ENCODE measurements at regions not wholly inside any gene's neighbourhood (a gene's known extent, or its start where the extent isn't known, plus 50 kb on each side); places are given as distances from the start of the nearest gene placed in this dataset.
"Not testable (repeated sequence)": the region's sequence is repeated elsewhere in the genome, so short reads cannot be mapped to it uniquely, and the experiment has no call there.

GRCh38 chr2:109692013-109692743 is 78.0 kb downstream of the SOWAHC start:
- Histone ChIP-seq H3K4me2 (ENCODE audit: low read depth, low read length) (no peak overlapping the region), H3K36me3 (replicated peaks; ENCODE audit: insufficient read depth, low read length) (no peaks in the 10 kb centered on the region), H3F3A (ENCODE audit: insufficient read depth, low read length) (no peaks in the 10 kb centered on the region), H3K4me3 (ENCODE audit: low read length) (no peak overlapping the region), H3K27ac (ENCODE audit: low read length) (no peak overlapping the region), H4K20me1 (ENCODE audit: insufficient read depth, low read length) (no peaks in the 10 kb centered on the region), H3K9ac (ENCODE audit: low read length) (no peak overlapping the region), H3K9me3 (replicated peaks; ENCODE audit: insufficient read depth, low read length) (no peaks in the 10 kb centered on the region), H3K27me3 (replicated peaks; ENCODE audit: insufficient read depth, low read length) (no peaks in the 10 kb centered on the region), H3K9me2 (replicated peaks; ENCODE audit: insufficient read depth, low read length) (no peaks in the 10 kb centered on the region), H3K79me2 (ENCODE audit: low read length) (no peaks in the 10 kb centered on the region), H3K4me1 (ENCODE audit: low read length) (no peaks in the 10 kb centered on the region), H2AFZ (ENCODE audit: low read length) (no peak overlapping the region)
- TF ChIP-seq EZH2 (optimal IDR thresholded peaks at IDR 0.05; ENCODE audit: low read depth, low read length): no peak
- no peak for TF ChIP-seq CTCF (IDR thresholded peaks at IDR 0.05; ENCODE audit: low read length)
- TF ChIP-seq EZH2phosphoT487 (IDR thresholded peaks at IDR 0.05; ENCODE audit: low read length): no peak
- no peak for DNase-seq

- not testable (repeated sequence) for H3K79me2 ChIP-seq (ENCODE audit: low read length); H3K9ac ChIP-seq (ENCODE audit: low read length); H3K9me2 ChIP-seq (replicated peaks; ENCODE audit: insufficient read depth, low read length); H3K4me1 ChIP-seq (ENCODE audit: low read length); H3K27me3 ChIP-seq (replicated peaks; ENCODE audit: insufficient read depth, low read length); H2AFZ ChIP-seq (ENCODE audit: low read length); H4K20me1 ChIP-seq (ENCODE audit: insufficient read depth, low read length); H3K4me2 ChIP-seq (ENCODE audit: low read depth, low read length); DNase-seq; H3K36me3 ChIP-seq (replicated peaks; ENCODE audit: insufficient read depth, low read length); H3K27ac ChIP-seq (ENCODE audit: low read length); H3F3A ChIP-seq (ENCODE audit: insufficient read depth, low read length); H3K4me3 ChIP-seq (ENCODE audit: low read length); H3K9me3 ChIP-seq (replicated peaks; ENCODE audit: insufficient read depth, low read length)
Observed at GRCh38 chr2:109692831-109693230, 78.7 kb downstream of the SOWAHC start.

GRCh38 chr2:109693292-109693691 is 79.1 kb downstream of the SOWAHC start:
- not testable (repeated sequence) for H2AFZ ChIP-seq (ENCODE audit: low read length); H3K9me2 ChIP-seq (replicated peaks; ENCODE audit: insufficient read depth, low read length); H3K36me3 ChIP-seq (replicated peaks; ENCODE audit: insufficient read depth, low read length); H3F3A ChIP-seq (ENCODE audit: insufficient read depth, low read length); H3K9ac ChIP-seq (ENCODE audit: low read length); H3K4me3 ChIP-seq (ENCODE audit: low read length); H3K27ac ChIP-seq (ENCODE audit: low read length); H3K4me1 ChIP-seq (ENCODE audit: low read length); DNase-seq; H3K9me3 ChIP-seq (replicated peaks; ENCODE audit: insufficient read depth, low read length); H4K20me1 ChIP-seq (ENCODE audit: insufficient read depth, low read length); H3K27me3 ChIP-seq (replicated peaks; ENCODE audit: insufficient read depth, low read length); H3K4me2 ChIP-seq (ENCODE audit: low read depth, low read length); H3K79me2 ChIP-seq (ENCODE audit: low read length)

- Histone ChIP-seq H3K27ac (ENCODE audit: low read length) (no peak overlapping the region), H3F3A (ENCODE audit: insufficient read depth, low read length) (no peaks in the 10 kb centered on the region), H4K20me1 (ENCODE audit: insufficient read depth, low read length) (no peaks in the 10 kb centered on the region), H3K79me2 (ENCODE audit: low read length) (no peaks in the 10 kb centered on the region), H3K9me2 (replicated peaks; ENCODE audit: insufficient read depth, low read length) (no peaks in the 10 kb centered on the region), H3K9me3 (replicated peaks; ENCODE audit: insufficient read depth, low read length) (no peaks in the 10 kb centered on the region), H3K36me3 (replicated peaks; ENCODE audit: insufficient read depth, low read length) (no peaks in the 10 kb centered on the region), H3K4me2 (ENCODE audit: low read depth, low read length) (no peak overlapping the region), H3K9ac (ENCODE audit: low read length) (no peak overlapping the region), H3K27me3 (replicated peaks; ENCODE audit: insufficient read depth, low read length) (no peaks in the 10 kb centered on the region), H3K4me1 (ENCODE audit: low read length) (no peaks in the 10 kb centered on the region), H2AFZ (ENCODE audit: low read length) (no peak overlapping the region), H3K4me3 (ENCODE audit: low read length) (no peak overlapping the region)
- TF ChIP-seq EZH2 (optimal IDR thresholded peaks at IDR 0.05; ENCODE audit: low read depth, low read length) (no peak), CTCF (IDR thresholded peaks at IDR 0.05; ENCODE audit: low read length) (no peak), EZH2phosphoT487 (IDR thresholded peaks at IDR 0.05; ENCODE audit: low read length) (no peak)
- no peak for DNase-seq
Observed at GRCh38 chr2:109694190-109694589, 80.0 kb downstream of the SOWAHC start.
